ENCODE measurements at regions not wholly inside any gene's neighbourhood (a gene's known extent, or its start where the extent isn't known, plus 50 kb on each side); places are given as distances from the start of the nearest gene placed in this dataset.
"Not testable (repeated sequence)": the region's sequence is repeated elsewhere in the genome, so short reads cannot be mapped to it uniquely, and the experiment has no call there.

DNA sequence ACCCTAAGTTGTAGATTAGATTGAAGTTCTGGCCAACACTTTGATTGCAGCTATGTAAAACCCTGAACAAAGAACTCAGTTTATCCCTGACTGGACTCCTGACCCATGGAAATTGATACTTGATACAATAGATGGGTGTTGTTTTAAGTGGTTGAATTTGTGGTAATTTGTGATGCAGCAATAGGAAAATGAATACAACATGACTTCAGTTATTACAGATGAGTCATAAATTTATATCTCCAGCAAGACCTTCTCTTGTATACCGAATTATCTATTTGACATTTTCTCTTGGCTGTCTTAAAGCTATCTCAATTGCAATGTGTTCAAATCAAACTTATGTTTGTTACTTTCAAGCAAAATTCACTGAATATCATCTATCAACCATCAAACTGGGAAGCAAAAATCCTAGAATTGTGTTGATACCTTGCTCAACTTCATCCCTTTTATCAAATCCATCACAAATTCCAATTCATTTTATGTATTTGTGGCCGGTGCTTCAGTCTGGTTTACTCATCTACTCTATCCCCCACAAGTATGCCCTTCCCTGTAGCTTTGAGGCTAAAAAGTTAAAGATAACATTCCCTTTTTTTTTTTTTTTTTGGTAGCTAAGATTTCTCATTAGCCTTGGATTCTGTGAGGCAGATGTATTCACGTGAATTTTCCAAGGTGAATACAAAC lies 129.4 kb upstream of the CENPW start:
- Mint-ChIP-seq H3K4me1 (no peaks in the 10 kb centered on the region), H3K4me3 (no peak overlapping the region), H3K9me3 (no peaks in the 10 kb centered on the region), H3K36me3 (no peaks in the 10 kb centered on the region), H3K27me3 (no peaks in the 10 kb centered on the region), H3K27ac (no peak overlapping the region)
- Histone ChIP-seq H3K4me1 (ENCODE audit: control insufficient read depth in 2 of 2, insufficient read depth in 2 of 2, low read length in 2 of 2) (no peaks in the 10 kb centered on the region), H3K4me3 (ENCODE audit: low read length) (no peak overlapping the region), H3K27ac (ENCODE audit: low read depth, low read length) (no peak overlapping the region), H3K9me3 (ENCODE audit: control insufficient read depth in 2 of 3, low read length in 3 of 3) (no peaks in the 10 kb centered on the region), H3K27me3 (ENCODE audit: control insufficient read depth in 2 of 2, insufficient read depth in 2 of 2, low read length in 2 of 2) (no peaks in the 10 kb centered on the region), H3K36me3 (ENCODE audit: control insufficient read depth in 2 of 3, insufficient read depth in 3 of 3, low read length in 3 of 3) (no peaks in the 10 kb centered on the region)
- ChIA-PET POLR2A (no interaction called here), CTCF (no interaction called here)
- DNase-seq = no peak
- intact Hi-C loops (cut with micrococcal nuclease) = no loop called here
- ATAC-seq = no peak

DNA sequence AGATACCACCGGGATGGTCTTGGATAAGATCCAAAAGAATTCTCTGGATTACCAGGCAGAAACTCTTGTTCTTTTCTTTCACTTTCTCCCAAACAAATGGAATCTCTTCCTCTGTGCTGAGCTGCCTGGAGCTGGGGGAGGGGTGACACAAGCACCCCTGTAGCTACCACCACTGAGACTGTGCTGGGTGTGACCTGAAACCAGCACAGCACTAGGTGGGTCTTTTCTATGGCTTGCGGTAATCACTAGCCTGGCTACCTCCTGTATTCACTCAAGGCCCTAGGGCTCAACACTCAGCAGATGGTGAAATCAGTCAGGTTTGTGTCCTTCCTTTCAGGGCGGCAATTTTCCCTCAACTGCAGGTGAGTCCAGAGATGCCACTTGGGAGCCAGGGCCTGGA lies 122.4 kb upstream of the CENPW start:
- no peaks in the 10 kb centered on the region for H3K4me1 Mint-ChIP-seq
- ChIA-PET CTCF (no interaction called here), POLR2A (no interaction called here)
- peaks cover 0 to 11% (median 2%) of the 10 kb centered on the region in 11 donors for H3K9me3 Mint-ChIP-seq
- H3K27ac Mint-ChIP-seq = no peak overlapping the region
- intact Hi-C loops (cut with micrococcal nuclease) = no loop called here
- no peak overlapping the region for H3K4me3 Mint-ChIP-seq
- no peaks in the 10 kb centered on the region for H3K9me3 ChIP-seq (ENCODE audit: control insufficient read depth in 2 of 3, low read length in 3 of 3)
- no peaks in the 10 kb centered on the region for H3K27me3 ChIP-seq (ENCODE audit: control insufficient read depth in 2 of 2, insufficient read depth in 2 of 2, low read length in 2 of 2)
- no peaks in the 10 kb centered on the region for H3K36me3 ChIP-seq (ENCODE audit: control insufficient read depth in 2 of 3, insufficient read depth in 3 of 3, low read length in 3 of 3)
- H3K4me1 ChIP-seq (ENCODE audit: control insufficient read depth in 2 of 2, insufficient read depth in 2 of 2, low read length in 2 of 2) = no peaks in the 10 kb centered on the region
- no peak overlapping the region for H3K27ac ChIP-seq (ENCODE audit: low read depth, low read length)
- peaks cover 0 to 27% (median 17%) of the 10 kb centered on the region in 5 donors for H3K36me3 Mint-ChIP-seq
- ATAC-seq (no peak), DNase-seq (no peak)
- H3K4me3 ChIP-seq (ENCODE audit: low read length) = no peak overlapping the region
- H3K27me3 Mint-ChIP-seq = no peaks in the 10 kb centered on the region

DNA sequence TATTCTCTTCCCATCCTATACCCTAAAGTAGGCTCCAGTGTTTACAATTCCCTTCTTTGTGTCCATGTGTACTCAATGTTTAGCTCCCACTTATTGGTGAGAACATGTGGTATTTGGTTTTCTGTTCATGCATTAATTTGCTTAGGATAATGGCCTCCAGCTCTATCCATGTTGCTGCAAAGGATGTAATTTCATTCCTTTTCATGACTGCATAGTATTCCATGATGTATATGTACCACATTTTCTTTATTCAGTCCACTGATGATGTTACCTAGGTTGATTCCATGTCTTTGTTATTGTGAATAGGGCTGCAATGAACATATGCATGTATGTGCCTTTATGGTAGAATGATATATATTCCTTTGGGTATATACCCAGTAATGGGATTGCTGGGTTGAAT lies 119.0 kb upstream of the CENPW start:
- CTCF ChIA-PET; H3K27me3 ChIP-seq (ENCODE audit: control insufficient read depth in 2 of 2, insufficient read depth in 2 of 2, low read length in 2 of 2); H3K27ac Mint-ChIP-seq; POLR2A ChIA-PET; DNase-seq; H3K36me3 ChIP-seq (ENCODE audit: control insufficient read depth in 2 of 3, insufficient read depth in 3 of 3, low read length in 3 of 3); intact Hi-C loops (cut with micrococcal nuclease); H3K4me3 Mint-ChIP-seq; H3K4me1 ChIP-seq (ENCODE audit: control insufficient read depth in 2 of 2, insufficient read depth in 2 of 2, low read length in 2 of 2); H3K27ac ChIP-seq (ENCODE audit: low read depth, low read length); H3K9me3 ChIP-seq (ENCODE audit: control insufficient read depth in 2 of 3, low read length in 3 of 3); H3K4me3 ChIP-seq (ENCODE audit: low read length); ATAC-seq; H3K27me3 Mint-ChIP-seq; H3K4me1 Mint-ChIP-seq: not testable (repeated sequence)
- peaks cover 0 to 27% (median 17%) of the 10 kb centered on the region in 5 donors for H3K36me3 Mint-ChIP-seq
- H3K9me3 Mint-ChIP-seq = peaks cover 0 to 11% (median 2%) of the 10 kb centered on the region in 11 donors

GRCh38 chr6:126227833-126228702 lies 111.8 kb upstream of the CENPW start:
- ChIA-PET POLR2A (no interaction called here), CTCF (no interaction called here)
- no peak overlapping the region for H3K4me3 ChIP-seq (ENCODE audit: low read length)
- H3K9me3 ChIP-seq (ENCODE audit: control insufficient read depth in 2 of 3, low read length in 3 of 3) = no peaks in the 10 kb centered on the region
- Mint-ChIP-seq H3K27ac (no peak overlapping the region), H3K4me3 (no peak overlapping the region), H3K9me3 (no peaks in the 10 kb centered on the region), H3K36me3 (peaks cover 0 to 4% (median 0%) of the 10 kb centered on the region in 5 donors), H3K27me3 (no peaks in the 10 kb centered on the region), H3K4me1 (no peaks in the 10 kb centered on the region)
- intact Hi-C loops (cut with micrococcal nuclease) = no loop called here
- DNase-seq (no peak), ATAC-seq (no peak)
- H3K27ac ChIP-seq (ENCODE audit: low read depth, low read length) = no peak overlapping the region
- H3K27me3 ChIP-seq (ENCODE audit: control insufficient read depth in 2 of 2, insufficient read depth in 2 of 2, low read length in 2 of 2) = no peaks in the 10 kb centered on the region
- no peaks in the 10 kb centered on the region for H3K4me1 ChIP-seq (ENCODE audit: control insufficient read depth in 2 of 2, insufficient read depth in 2 of 2, low read length in 2 of 2)
- H3K36me3 ChIP-seq (ENCODE audit: control insufficient read depth in 2 of 3, insufficient read depth in 3 of 3, low read length in 3 of 3) = no peaks in the 10 kb centered on the region

- CTCF ChIA-PET = no interaction called here
- intact Hi-C loops (cut with micrococcal nuclease) = no loop called here
- Mint-ChIP-seq H3K36me3 (no peaks in the 10 kb centered on the region), H3K4me3 (no peak overlapping the region), H3K27ac (no peak overlapping the region), H3K27me3 (no peaks in the 10 kb centered on the region), H3K9me3 (peaks cover 0 to 7% (median 0%) of the 10 kb centered on the region in 11 donors), H3K4me1 (no peaks in the 10 kb centered on the region)
- POLR2A ChIA-PET = no interaction called here
- Histone ChIP-seq H3K4me3 (ENCODE audit: low read length) (no peak overlapping the region), H3K27ac (ENCODE audit: low read depth, low read length) (no peak overlapping the region), H3K27me3 (ENCODE audit: control insufficient read depth in 2 of 2, insufficient read depth in 2 of 2, low read length in 2 of 2) (no peaks in the 10 kb centered on the region), H3K4me1 (ENCODE audit: control insufficient read depth in 2 of 2, insufficient read depth in 2 of 2, low read length in 2 of 2) (no peaks in the 10 kb centered on the region), H3K9me3 (ENCODE audit: control insufficient read depth in 2 of 3, low read length in 3 of 3) (no peaks in the 10 kb centered on the region), H3K36me3 (ENCODE audit: control insufficient read depth in 2 of 3, insufficient read depth in 3 of 3, low read length in 3 of 3) (no peaks in the 10 kb centered on the region)
- ATAC-seq = no peak
- no peak for DNase-seq
These were observed 107.2 kb upstream of the CENPW start for GRCh38 chr6:126232671-126233070.

DNA sequence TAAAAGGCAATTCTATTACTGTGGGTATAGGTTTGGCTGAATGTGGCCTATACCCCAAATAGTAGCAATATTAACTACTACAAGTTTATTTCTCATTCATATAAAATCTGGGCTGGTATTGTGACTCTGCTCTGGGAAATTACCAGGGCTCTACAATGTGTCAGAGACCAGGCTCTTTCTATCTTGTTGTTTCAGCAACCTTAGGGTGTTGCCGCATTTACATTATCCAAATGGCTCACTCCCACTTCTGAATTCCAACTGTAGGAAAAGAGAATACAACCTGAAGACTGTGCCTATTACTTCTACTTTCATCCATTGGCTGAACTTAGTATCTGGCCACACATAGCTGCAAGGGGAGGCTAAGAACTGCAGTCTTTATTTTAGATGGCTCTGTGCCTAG lies 106.7 kb upstream of the CENPW start:
- Histone ChIP-seq H3K27me3 (ENCODE audit: control insufficient read depth in 2 of 2, insufficient read depth in 2 of 2, low read length in 2 of 2) (no peaks in the 10 kb centered on the region), H3K4me3 (ENCODE audit: low read length) (no peak overlapping the region), H3K36me3 (ENCODE audit: control insufficient read depth in 2 of 3, insufficient read depth in 3 of 3, low read length in 3 of 3) (no peaks in the 10 kb centered on the region), H3K9me3 (ENCODE audit: control insufficient read depth in 2 of 3, low read length in 3 of 3) (no peaks in the 10 kb centered on the region), H3K4me1 (ENCODE audit: control insufficient read depth in 2 of 2, insufficient read depth in 2 of 2, low read length in 2 of 2) (no peaks in the 10 kb centered on the region), H3K27ac (ENCODE audit: low read depth, low read length) (no peak overlapping the region)
- ATAC-seq (no peak), DNase-seq (no peak)
- H3K4me1 Mint-ChIP-seq = no peaks in the 10 kb centered on the region
- no peaks in the 10 kb centered on the region for H3K27me3 Mint-ChIP-seq
- H3K4me3 Mint-ChIP-seq = no peak overlapping the region
- peaks cover 0 to 7% (median 0%) of the 10 kb centered on the region in 11 donors for H3K9me3 Mint-ChIP-seq
- intact Hi-C loops (cut with micrococcal nuclease) = no loop called here
- ChIA-PET CTCF (no interaction called here), POLR2A (no interaction called here)
- H3K27ac Mint-ChIP-seq = no peak overlapping the region
- H3K36me3 Mint-ChIP-seq = no peaks in the 10 kb centered on the region

- Histone ChIP-seq H3K4me1 (ENCODE audit: control insufficient read depth in 2 of 2, insufficient read depth in 2 of 2, low read length in 2 of 2) (no peaks in the 10 kb centered on the region), H3K27me3 (ENCODE audit: control insufficient read depth in 2 of 2, insufficient read depth in 2 of 2, low read length in 2 of 2) (no peaks in the 10 kb centered on the region), H3K9me3 (ENCODE audit: control insufficient read depth in 2 of 3, low read length in 3 of 3) (no peaks in the 10 kb centered on the region), H3K27ac (ENCODE audit: low read depth, low read length) (no peak overlapping the region), H3K36me3 (ENCODE audit: control insufficient read depth in 2 of 3, insufficient read depth in 3 of 3, low read length in 3 of 3) (no peaks in the 10 kb centered on the region), H3K4me3 (ENCODE audit: low read length) (no peak overlapping the region)
- no peak overlapping the region for H3K4me3 Mint-ChIP-seq
- peaks cover 0 to 6% (median 0%) of the 10 kb centered on the region in 5 donors for H3K27me3 Mint-ChIP-seq
- no peak overlapping the region for H3K27ac Mint-ChIP-seq
- intact Hi-C loops (cut with micrococcal nuclease) = no loop called here
- H3K9me3 Mint-ChIP-seq = peaks cover 0 to 11% (median 0%) of the 10 kb centered on the region in 11 donors
- ChIA-PET CTCF (no interaction called here), POLR2A (no interaction called here)
- ATAC-seq (no peak), DNase-seq (no peak)
- no peaks in the 10 kb centered on the region for H3K4me1 Mint-ChIP-seq
- H3K36me3 Mint-ChIP-seq = no peaks in the 10 kb centered on the region
These were observed 104.6 kb upstream of the CENPW start for GRCh38 chr6:126235363-126235762.
